ENCODE measurements at regions not wholly inside any gene's neighbourhood (a gene's known extent, or its start where the extent isn't known, plus 50 kb on each side); places are given as distances from the start of the nearest gene placed in this dataset.

DNA sequence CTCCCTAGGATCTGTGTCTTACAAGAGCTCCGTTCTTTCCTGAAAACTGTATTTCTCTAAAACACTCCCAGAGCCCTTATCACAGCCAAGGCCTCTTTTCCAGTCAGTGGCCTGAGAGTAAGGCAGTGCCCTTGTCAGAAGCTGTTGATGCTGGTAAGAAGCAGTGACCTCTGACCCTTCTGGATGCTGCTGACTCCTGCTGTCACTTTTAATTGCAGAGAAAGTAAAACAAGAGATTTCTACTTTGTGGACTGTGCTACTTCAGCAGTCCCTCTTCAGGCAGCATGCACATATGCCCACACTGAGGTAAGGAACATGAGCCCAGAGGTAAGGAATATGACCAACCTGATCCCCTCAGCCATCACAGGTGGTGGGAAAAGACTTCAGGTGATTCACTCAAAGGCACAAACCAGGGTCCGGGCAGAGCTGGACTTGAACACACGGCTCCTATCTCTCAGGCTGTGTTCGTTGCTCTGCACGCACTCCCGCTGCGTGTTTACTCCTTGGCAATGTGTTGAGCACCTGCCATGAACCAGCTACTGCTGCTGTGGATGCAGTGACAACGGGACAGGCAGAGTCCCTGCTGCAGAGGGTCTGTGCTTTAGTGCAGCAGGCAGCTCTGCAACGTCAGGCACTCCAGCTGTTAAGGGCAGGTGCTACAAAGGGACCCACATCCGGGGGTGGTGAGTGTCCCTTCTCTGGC lies 201.9 kb upstream of the CST7 start:
- Histone ChIP-seq H3K27ac (no peak overlapping the region), H3K9me3 (no peaks in the 10 kb centered on the region), H3K4me1 (no peaks in the 10 kb centered on the region), H3K4me3 (no peak overlapping the region), H3K27me3 (ENCODE audit: insufficient read depth in 3 of 3, low read length in 2 of 3) (no peaks in the 10 kb centered on the region), H3K36me3 (ENCODE audit: insufficient read depth in 1 of 2, low read depth in 1 of 2) (no peaks in the 10 kb centered on the region)
- ATAC-seq (no peak), DNase-seq (no peak)
- WGBS, 3 donors: 55 to 65% (median 63%) methylated on average over 10 of the region's 10 CpGs
- no peak for TF ChIP-seq CTCF (IDR thresholded peaks at IDR 0.05)
- intact Hi-C loops (cut with DNase I): loop anchor here in 1 of 2 donors (10.0 kb wide), 1 partner anchor 62 kb away; no protein-coding TSS in a partner anchor

GRCh38 chr20:24747881-24748595 lies 201.0 kb upstream of the CST7 start:
- intact Hi-C loops (cut with DNase I): loop anchor here in 1 of 2 donors (10.0 kb wide), 1 partner anchor 63 kb away; no protein-coding TSS in a partner anchor
- H3K4me1 ChIP-seq: no peaks in the 10 kb centered on the region
- DNase-seq (no peak), ATAC-seq (no peak)
- 63 to 76% (median 67%) methylated on average over 5 of the region's 5 CpGs for WGBS, 3 donors
- no peaks in the 10 kb centered on the region for H3K36me3 ChIP-seq (ENCODE audit: insufficient read depth in 1 of 2, low read depth in 1 of 2)
- TF ChIP-seq CTCF (IDR thresholded peaks at IDR 0.05): no peak
- no peaks in the 10 kb centered on the region for H3K9me3 ChIP-seq
- no peak overlapping the region for H3K27ac ChIP-seq
- H3K27me3 ChIP-seq (ENCODE audit: insufficient read depth in 3 of 3, low read length in 2 of 3): no peaks in the 10 kb centered on the region
- H3K4me3 ChIP-seq: no peak overlapping the region

DNA sequence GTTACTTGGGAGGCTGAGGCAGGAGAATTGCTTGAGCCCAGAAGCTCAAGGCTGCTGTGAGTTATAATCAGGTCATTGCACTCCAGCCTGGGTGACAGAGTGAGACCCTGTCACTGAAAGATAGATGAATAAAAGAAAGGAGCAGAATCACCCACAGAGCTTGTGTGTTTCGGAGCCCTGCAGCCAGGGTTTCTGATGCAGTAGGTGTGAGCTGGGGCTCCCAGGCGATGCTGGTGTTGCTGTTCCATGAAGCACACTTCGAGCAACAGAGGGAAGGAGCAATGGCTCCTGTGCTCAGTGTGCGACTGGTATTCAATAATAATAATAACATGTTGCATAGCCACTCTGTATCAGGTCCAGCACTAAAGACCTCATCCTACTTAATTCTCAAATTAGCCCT lies 197.5 kb upstream of the CST7 start:
- 91 to 95% (median 92%) methylated on average over 4 of the region's 4 CpGs for WGBS, 3 donors
- Histone ChIP-seq H3K27ac (no peak overlapping the region), H3K4me3 (no peak overlapping the region), H3K27me3 (ENCODE audit: insufficient read depth in 3 of 3, low read length in 2 of 3) (no peaks in the 10 kb centered on the region), H3K9me3 (no peaks in the 10 kb centered on the region), H3K36me3 (ENCODE audit: insufficient read depth in 1 of 2, low read depth in 1 of 2) (no peaks in the 10 kb centered on the region), H3K4me1 (no peaks in the 10 kb centered on the region)
- intact Hi-C loops (cut with DNase I): no loop called here
- no peak for TF ChIP-seq CTCF (IDR thresholded peaks at IDR 0.05)
- DNase-seq: no peak
- ATAC-seq: no peak

- intact Hi-C loops (cut with DNase I): no loop called here
- H3K4me3 ChIP-seq: no peak overlapping the region
- H3K27me3 ChIP-seq (ENCODE audit: insufficient read depth in 3 of 3, low read length in 2 of 3): no peaks in the 10 kb centered on the region
- H3K27ac ChIP-seq: no peak overlapping the region
- DNase-seq (no peak), ATAC-seq (no peak)
- no peaks in the 10 kb centered on the region for H3K4me1 ChIP-seq
- WGBS, 3 donors: 85 to 97% (median 87%) methylated on average over 6 of the region's 6 CpGs
- H3K36me3 ChIP-seq (ENCODE audit: insufficient read depth in 1 of 2, low read depth in 1 of 2): no peaks in the 10 kb centered on the region
- no peaks in the 10 kb centered on the region for H3K9me3 ChIP-seq
- TF ChIP-seq CTCF (IDR thresholded peaks at IDR 0.05): no peak
Observed at GRCh38 chr20:24752612-24753011, 196.5 kb upstream of the CST7 start.
